Panc1 (cell line): ENCODE measurements at regions not wholly inside any gene's neighbourhood (a gene's known extent, or its start where the extent isn't known, plus 50 kb on each side); places are given as distances from the start of the nearest gene placed in this dataset.

ENCODE experiments used
- ATAC-seq: fragments of 200-7000 bp; cut with Tn5 transposase; 2 replicates; pipeline ENCODE4 v1.9.1; 2020; ENCODE audit warnings: mild to moderate bottlenecking, moderate library complexity
- BruUV-seq: library from RNA; stranded (reverse); fragments of 400-500 nt; replicated peaks from 2 replicates; lab custom pipeline; 2021; lab: Mats Ljungman, UMichigan
- CTCF ChIA-PET: fragments of 300-600 bp; sonication (Branson Sonifier 250); formaldehyde crosslinking; loops from one replicate; lab custom pipeline; 2022; ENCODE audit warnings: antibody characterized with exemption; lab: Charles Lee
- POLR2A ChIA-PET: fragments of 300-600 bp; sonication (Branson Sonifier 250); formaldehyde crosslinking; loops from one replicate; lab custom pipeline; 2022; ENCODE audit warnings: antibody characterized with exemption; lab: Charles Lee
- DNase-seq: peaks from one replicate; pipeline ENCODE4 v3.0.0-alpha.2; 2010; ENCODE audit warnings: low read depth, low spot score
- H3K27ac ChIP-seq: 2 replicates; pipeline ENCODE4 v1.5.1; 2011; ENCODE audit warnings: mild to moderate bottlenecking, low read length, inconsistent platforms
- H3K27me3 ChIP-seq: fragments of 200-500 bp; sonication (Bioruptor generic); 2 replicates; pipeline ENCODE4 v1.6.0; 2014; ENCODE audit warnings: low read length, inconsistent platforms; ENCODE audit not compliant: control insufficient read depth, insufficient read depth
- H3K36me3 ChIP-seq: fragments of 200-500 bp; sonication (Bioruptor generic); 2 replicates; pipeline ENCODE4 v1.5.1; 2014; ENCODE audit warnings: inconsistent platforms, mild to moderate bottlenecking, low read length, moderate library complexity; ENCODE audit not compliant: control insufficient read depth, insufficient read depth
- H3K4me1 ChIP-seq: 2 replicates; pipeline ENCODE4 v1.5.1; 2011; ENCODE audit warnings: inconsistent platforms, mild to moderate bottlenecking, low read length, moderate library complexity; ENCODE audit not compliant: control insufficient read depth, insufficient read depth
- H3K4me3 ChIP-seq, 2 experiments: 2 replicates each; pipeline ENCODE4 v1.5.1; 2011 to 2012; ENCODE audit warnings: low read depth in 2 of 2, low read length in 2 of 2, mild to moderate bottlenecking in 2 of 2, inconsistent platforms in 1 of 2, moderate library complexity in 1 of 2
- H3K9me3 ChIP-seq: fragments of 200-500 bp; sonication (Bioruptor generic); 2 replicates; pipeline ENCODE4 v1.5.1; 2014; ENCODE audit warnings: low read depth, mild to moderate bottlenecking, inconsistent platforms, low read length, moderate library complexity; ENCODE audit not compliant: control insufficient read depth, insufficient read depth
- CTCF ChIP-seq: fragments of 450-650 bp; IDR thresholded peaks from 2 replicates; pipeline ENCODE4 v1.5.1; 2017; ENCODE audit warnings: mild to moderate bottlenecking
- POLR2AphosphoS5 ChIP-seq: IDR thresholded peaks from 2 replicates; pipeline ENCODE4 v1.6.1; 2012; ENCODE audit warnings: mild to moderate bottlenecking, low read depth, low read length, moderate library complexity
- SIN3A ChIP-seq: IDR thresholded peaks from 2 replicates; pipeline ENCODE4 v1.6.1; 2012; ENCODE audit warnings: low read depth, mild to moderate bottlenecking, low read length, moderate library complexity, borderline replicate concordance; ENCODE audit not compliant: insufficient read depth
- TCF7L2 ChIP-seq: IDR thresholded peaks from 2 replicates; pipeline ENCODE4 v1.6.1; 2011; ENCODE audit warnings: mild to moderate bottlenecking, low read depth, low read length, inconsistent platforms
- in situ Hi-C: cut with HindIII; loops from 2 replicates; pipeline ENCODE4 v1.10.0; 2016; ENCODE audit warnings: low sequenced_read_pairs, low pct_unique_long_range_greater_than_20kb
- intact Hi-C: fragments of 100-400 bp; cut with micrococcal nuclease; formaldehyde crosslinking; loops from one replicate; pipeline ENCODE4 v1.10.0; 2022; ENCODE audit not compliant: unreplicated experiment
- TF ChIP-seq, protein P1 (sequence below), 2 experiments: IDR thresholded peaks; 2 replicates each; pipeline ENCODE4 v1.6.1; 2011 to 2012; ENCODE audit warnings: low read depth in 2 of 2, control low read depth in 1 of 2, low read length in 1 of 2, mild to moderate bottlenecking in 1 of 2, moderate library complexity in 1 of 2; ENCODE audit not compliant: insufficient read depth in 1 of 2

DNA sequence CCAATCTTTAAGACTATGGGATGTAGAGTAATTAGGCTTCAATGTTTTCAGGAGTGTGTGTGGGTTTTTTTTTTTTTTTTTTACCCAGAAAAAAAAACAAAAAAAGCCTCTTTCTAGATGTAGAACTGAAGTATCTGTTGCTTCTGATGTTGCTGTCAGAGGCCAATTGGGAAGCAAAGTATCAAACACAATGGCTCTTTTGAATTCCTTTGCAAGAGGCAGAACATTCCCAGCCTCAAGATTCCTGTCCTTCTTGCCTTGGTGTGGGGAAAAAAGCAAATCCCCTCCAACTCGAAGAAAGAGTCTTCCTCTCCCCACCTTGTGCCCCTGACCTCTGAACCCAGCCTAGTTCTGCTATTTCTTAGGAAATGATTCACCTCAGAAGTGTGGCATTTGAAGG is 55.4 kb upstream of the LMO4 start:
- intact Hi-C loops: no loop called here
- no peaks in the 10 kb centered on the region for H3K9me3 ChIP-seq
- ATAC-seq: no peak

DNA sequence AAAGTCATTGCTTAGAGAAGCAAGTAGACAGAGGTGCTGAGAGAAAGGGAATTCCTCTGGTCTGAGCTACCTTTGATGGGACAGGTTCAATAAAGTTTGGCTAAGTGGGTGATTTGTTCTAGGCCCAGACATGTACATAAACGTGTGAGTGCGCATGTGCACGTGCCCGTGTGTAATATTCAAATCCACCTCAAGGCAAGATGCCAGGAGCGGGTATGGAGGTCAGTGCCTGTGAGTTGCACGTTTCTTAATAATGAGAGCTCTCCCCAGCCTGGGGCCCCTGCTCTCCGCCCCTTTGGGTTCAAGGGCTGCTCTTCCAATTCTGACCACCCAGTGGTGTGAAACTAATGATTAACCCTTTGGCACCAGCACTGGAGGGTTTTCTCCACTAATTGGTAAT is 53.8 kb upstream of the LMO4 start:
- in situ Hi-C loops (no loop called here), intact Hi-C loops (no loop called here)
- peaks cover 13% of the 10 kb centered on the region for H3K27me3 ChIP-seq
- no peaks in the 10 kb centered on the region for H3K9me3 ChIP-seq
- CTCF ChIA-PET: interaction anchor here (0.6 kb wide), 1 partner anchor 1266 kb away, joined by 3 read pairs; no protein-coding TSS in a partner anchor
- TF ChIP-seq SIN3A (no peak), CTCF (no peak), POLR2AphosphoS5 (no peak), TCF7L2 (no peak)
- TF ChIP-seq, protein P1, sequence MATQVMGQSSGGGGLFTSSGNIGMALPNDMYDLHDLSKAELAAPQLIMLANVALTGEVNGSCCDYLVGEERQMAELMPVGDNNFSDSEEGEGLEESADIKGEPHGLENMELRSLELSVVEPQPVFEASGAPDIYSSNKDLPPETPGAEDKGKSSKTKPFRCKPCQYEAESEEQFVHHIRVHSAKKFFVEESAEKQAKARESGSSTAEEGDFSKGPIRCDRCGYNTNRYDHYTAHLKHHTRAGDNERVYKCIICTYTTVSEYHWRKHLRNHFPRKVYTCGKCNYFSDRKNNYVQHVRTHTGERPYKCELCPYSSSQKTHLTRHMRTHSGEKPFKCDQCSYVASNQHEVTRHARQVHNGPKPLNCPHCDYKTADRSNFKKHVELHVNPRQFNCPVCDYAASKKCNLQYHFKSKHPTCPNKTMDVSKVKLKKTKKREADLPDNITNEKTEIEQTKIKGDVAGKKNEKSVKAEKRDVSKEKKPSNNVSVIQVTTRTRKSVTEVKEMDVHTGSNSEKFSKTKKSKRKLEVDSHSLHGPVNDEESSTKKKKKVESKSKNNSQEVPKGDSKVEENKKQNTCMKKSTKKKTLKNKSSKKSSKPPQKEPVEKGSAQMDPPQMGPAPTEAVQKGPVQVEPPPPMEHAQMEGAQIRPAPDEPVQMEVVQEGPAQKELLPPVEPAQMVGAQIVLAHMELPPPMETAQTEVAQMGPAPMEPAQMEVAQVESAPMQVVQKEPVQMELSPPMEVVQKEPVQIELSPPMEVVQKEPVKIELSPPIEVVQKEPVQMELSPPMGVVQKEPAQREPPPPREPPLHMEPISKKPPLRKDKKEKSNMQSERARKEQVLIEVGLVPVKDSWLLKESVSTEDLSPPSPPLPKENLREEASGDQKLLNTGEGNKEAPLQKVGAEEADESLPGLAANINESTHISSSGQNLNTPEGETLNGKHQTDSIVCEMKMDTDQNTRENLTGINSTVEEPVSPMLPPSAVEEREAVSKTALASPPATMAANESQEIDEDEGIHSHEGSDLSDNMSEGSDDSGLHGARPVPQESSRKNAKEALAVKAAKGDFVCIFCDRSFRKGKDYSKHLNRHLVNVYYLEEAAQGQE (IDR thresholded peaks at IDR 0.05; ENCODE audit: insufficient read depth in 1 of 2, low read depth in 2 of 2, low read length in 1 of 2): no peak
- no peaks in the 10 kb centered on the region for H3K4me1 ChIP-seq
- no peak overlapping the region for H3K27ac ChIP-seq
- no peak for DNase-seq
- POLR2A ChIA-PET: no interaction called here
- no peak for ATAC-seq
- BruUV-seq: no TSS peak
- no peaks in the 10 kb centered on the region for H3K36me3 ChIP-seq
- H3K4me3 ChIP-seq: no peak overlapping the region

More for the DNA sequence above, 55.4 kb upstream of the LMO4 start:
- in situ Hi-C loops: no loop called here
- no TSS peak for BruUV-seq
- H3K36me3 ChIP-seq: no peaks in the 10 kb centered on the region
- no peaks in the 10 kb centered on the region for H3K4me1 ChIP-seq
- CTCF ChIA-PET: no interaction called here
- TF ChIP-seq CTCF (no peak), TCF7L2 (no peak), SIN3A (no peak), POLR2AphosphoS5 (no peak)
- TF ChIP-seq, protein P1 (IDR thresholded peaks at IDR 0.05; ENCODE audit: insufficient read depth in 1 of 2, low read depth in 2 of 2, low read length in 1 of 2): no peak
- DNase-seq: no peak
- H3K4me3 ChIP-seq: no peak overlapping the region
- POLR2A ChIA-PET: no interaction called here
- peaks cover 13% of the 10 kb centered on the region for H3K27me3 ChIP-seq
- no peak overlapping the region for H3K27ac ChIP-seq
